Stimulated activated effector memory CD8-positive, alpha-beta T cell treated with anti-CD3 and anti-CD28 coated beads, Interleukin-12 subunit alpha, Interleukin-12 subunit beta, amount 100 ng/mL, for 72 hours (primary cell): ENCODE measurements at regions not wholly inside any gene's neighbourhood (a gene's known extent, or its start where the extent isn't known, plus 50 kb on each side); places are given as distances from the start of the nearest gene placed in this dataset.
"Not testable (repeated sequence)": the region's sequence is repeated elsewhere in the genome, so short reads cannot be mapped to it uniquely, and the experiment has no call there.

Experiments
- ATAC-seq: fragments of 150-1000 bp; cut with Tn5 transposase; 2 replicates; pipeline ENCODE4 v1.10.0; 2021
- DNase-seq, 2 donors: peaks; one replicate each; pipeline ENCODE4 v3.0.0; 2021 to 2022; ENCODE audit warnings: low spot score in 2 of 2
- H3K27ac Mint-ChIP-seq: one replicate; pipeline ENCODE4 v1.8.0; 2022; ENCODE audit warnings: mild to moderate bottlenecking, mixed read lengths
- H3K36me3 Mint-ChIP-seq: one replicate; pipeline ENCODE4 v1.8.0; 2022; ENCODE audit warnings: mild to moderate bottlenecking, mixed read lengths
- H3K4me1 Mint-ChIP-seq: one replicate; pipeline ENCODE4 v1.8.0; 2022; ENCODE audit warnings: mixed read lengths
- H3K4me3 Mint-ChIP-seq: one replicate; pipeline ENCODE4 v1.8.0; 2022; ENCODE audit warnings: mild to moderate bottlenecking, mixed read lengths
- H3K9me3 Mint-ChIP-seq: one replicate; pipeline ENCODE4 v1.8.0; 2022; ENCODE audit warnings: mixed read lengths

- DNase-seq (no peak), ATAC-seq (no peak)
- Mint-ChIP-seq H3K27ac (no peak overlapping the region), H3K4me3 (no peak overlapping the region), H3K4me1 (no peaks in the 10 kb centered on the region), H3K36me3 (no peaks in the 10 kb centered on the region), H3K9me3 (no peaks in the 10 kb centered on the region)
Observed at GRCh38 chr20:48331518-48332286, 496.1 kb downstream of the PREX1 start.

- Mint-ChIP-seq H3K9me3 (no peaks in the 10 kb centered on the region), H3K27ac (no peak overlapping the region), H3K4me3 (no peak overlapping the region), H3K4me1 (no peaks in the 10 kb centered on the region), H3K36me3 (no peaks in the 10 kb centered on the region)
- DNase-seq (no peak), ATAC-seq (no peak)
Observed at GRCh38 chr20:48329676-48330664, 497.8 kb downstream of the PREX1 start.

DNA sequence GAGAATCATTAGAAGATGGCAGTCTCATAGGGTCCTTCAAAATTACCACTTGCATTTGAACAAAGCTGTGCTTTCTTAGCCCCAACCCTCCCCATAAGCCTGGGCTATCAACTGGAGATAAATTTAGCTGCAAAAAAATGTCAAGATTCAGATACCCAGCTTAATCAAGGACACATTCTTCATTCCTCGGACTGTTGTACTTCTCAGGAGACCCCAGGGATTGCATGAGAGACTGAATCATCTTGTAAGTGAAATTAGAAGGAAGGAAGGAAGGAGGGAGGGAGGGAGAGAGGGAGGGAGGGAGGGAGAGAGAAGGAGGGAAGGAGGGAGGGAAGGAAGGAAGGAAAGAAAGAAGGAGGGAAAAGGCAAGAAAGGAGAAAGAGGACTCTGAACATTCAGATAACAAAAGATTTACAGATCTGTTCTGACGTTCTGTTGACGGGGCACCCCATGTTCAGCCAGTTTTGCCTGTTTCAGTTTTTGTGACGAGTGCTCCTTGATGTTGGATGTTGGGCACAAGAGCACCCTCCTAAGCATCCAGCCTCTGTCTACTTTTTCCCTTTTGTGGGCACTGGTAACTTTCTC lies 498.7 kb downstream of the PREX1 start:
- Mint-ChIP-seq H3K4me3 (no peak overlapping the region), H3K36me3 (no peaks in the 10 kb centered on the region), H3K9me3 (no peaks in the 10 kb centered on the region), H3K4me1 (no peaks in the 10 kb centered on the region), H3K27ac (no peak overlapping the region)
- ATAC-seq (no peak), DNase-seq (no peak)

DNA sequence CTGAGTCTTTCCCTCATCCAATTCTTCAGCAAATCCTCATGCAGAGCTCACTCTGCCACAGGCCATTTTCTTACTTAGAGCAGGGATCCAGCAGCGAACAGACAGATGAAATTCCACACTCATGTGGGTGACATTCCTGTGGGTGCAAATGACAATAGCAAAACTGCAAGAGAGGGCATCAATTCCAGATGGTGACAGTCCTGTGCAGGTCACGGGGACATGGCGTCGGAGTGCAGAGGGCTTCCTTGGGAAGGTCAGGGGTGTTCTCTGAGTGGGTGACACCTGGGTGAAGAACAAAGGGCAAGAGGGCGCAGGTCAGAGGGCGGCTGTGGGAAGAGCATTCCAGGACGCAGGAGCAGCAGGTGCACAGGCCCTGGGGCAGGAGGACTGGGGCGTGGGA lies 500.0 kb downstream of the PREX1 start:
- not testable (repeated sequence) for H3K4me1 Mint-ChIP-seq, H3K9me3 Mint-ChIP-seq, H3K4me3 Mint-ChIP-seq, H3K36me3 Mint-ChIP-seq, ATAC-seq, H3K27ac Mint-ChIP-seq, DNase-seq

GRCh38 chr20:48326868-48327267 lies 500.9 kb downstream of the PREX1 start:
- H3K4me1 Mint-ChIP-seq, result no peaks in the 10 kb centered on the region
- no peak overlapping the region for H3K27ac Mint-ChIP-seq
- no peaks in the 10 kb centered on the region for H3K9me3 Mint-ChIP-seq
- no peak overlapping the region for H3K4me3 Mint-ChIP-seq
- no peaks in the 10 kb centered on the region for H3K36me3 Mint-ChIP-seq
- ATAC-seq (no peak), DNase-seq (no peak)

DNA sequence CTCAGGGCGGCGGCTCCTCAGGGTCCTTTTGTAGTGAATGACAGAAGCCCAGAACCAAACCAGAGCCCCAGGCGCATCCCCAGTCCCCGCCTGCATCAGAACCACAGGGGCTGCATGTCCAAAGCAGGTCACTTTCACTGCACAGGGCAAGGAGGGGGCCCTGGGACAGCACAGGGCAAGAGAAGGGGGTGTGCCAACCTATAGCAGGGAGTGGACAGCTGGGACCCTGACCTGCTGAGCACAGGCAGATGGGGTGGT lies 501.4 kb downstream of the PREX1 start:
- Mint-ChIP-seq H3K9me3 (no peaks in the 10 kb centered on the region), H3K27ac (no peak overlapping the region), H3K4me1 (no peaks in the 10 kb centered on the region), H3K36me3 (no peaks in the 10 kb centered on the region), H3K4me3 (no peak overlapping the region)
- DNase-seq, result no peak
- ATAC-seq, result no peak

- Mint-ChIP-seq H3K36me3 (no peaks in the 10 kb centered on the region), H3K4me3 (no peak overlapping the region), H3K9me3 (no peaks in the 10 kb centered on the region), H3K27ac (no peak overlapping the region), H3K4me1 (no peaks in the 10 kb centered on the region)
- ATAC-seq, result no peak
- no peak for DNase-seq
Observed at GRCh38 chr20:48325656-48326433, 502.0 kb downstream of the PREX1 start.

DNA sequence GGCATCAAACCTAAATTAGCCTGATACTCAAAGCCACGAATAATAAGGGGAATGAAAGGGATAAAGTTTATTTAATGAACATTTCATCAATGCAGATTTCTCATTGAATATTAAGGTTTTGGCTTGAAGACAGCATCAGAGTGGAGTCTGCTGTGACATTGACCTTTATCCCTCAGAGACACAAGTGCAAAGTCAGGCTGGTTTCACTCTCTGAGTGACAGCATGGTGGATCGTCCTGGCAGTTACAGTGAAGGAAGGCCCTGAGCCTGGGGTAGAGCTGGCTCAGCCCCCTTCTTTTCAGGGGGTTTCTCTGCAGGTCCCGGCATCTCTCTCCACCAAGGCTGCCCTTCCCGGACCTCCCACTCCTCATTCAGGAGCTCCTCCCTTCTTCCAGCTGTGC lies 503.1 kb downstream of the PREX1 start:
- H3K36me3 Mint-ChIP-seq, result no peaks in the 10 kb centered on the region
- no peak overlapping the region for H3K27ac Mint-ChIP-seq
- H3K4me3 Mint-ChIP-seq, result no peak overlapping the region
- H3K9me3 Mint-ChIP-seq, result no peaks in the 10 kb centered on the region
- DNase-seq (no peak), ATAC-seq (no peak)
- no peaks in the 10 kb centered on the region for H3K4me1 Mint-ChIP-seq

- ATAC-seq (no peak), DNase-seq (no peak)
- Mint-ChIP-seq H3K36me3 (no peaks in the 10 kb centered on the region), H3K9me3 (no peaks in the 10 kb centered on the region), H3K4me1 (no peaks in the 10 kb centered on the region), H3K27ac (no peak overlapping the region), H3K4me3 (no peak overlapping the region)
Observed at GRCh38 chr20:48321271-48321670, 506.5 kb downstream of the PREX1 start.

GRCh38 chr20:48319943-48320584 lies 507.7 kb downstream of the PREX1 start:
- ATAC-seq, result no peak
- H3K9me3 Mint-ChIP-seq, result no peaks in the 10 kb centered on the region
- no peak overlapping the region for H3K27ac Mint-ChIP-seq
- no peak overlapping the region for H3K4me3 Mint-ChIP-seq
- no peaks in the 10 kb centered on the region for H3K4me1 Mint-ChIP-seq
- no peaks in the 10 kb centered on the region for H3K36me3 Mint-ChIP-seq
- no peak for DNase-seq

- no peak overlapping the region for H3K4me3 Mint-ChIP-seq
- no peaks in the 10 kb centered on the region for H3K4me1 Mint-ChIP-seq
- no peak overlapping the region for H3K27ac Mint-ChIP-seq
- no peaks in the 10 kb centered on the region for H3K36me3 Mint-ChIP-seq
- DNase-seq (no peak), ATAC-seq (no peak)
- no peaks in the 10 kb centered on the region for H3K9me3 Mint-ChIP-seq
Observed at GRCh38 chr20:48317578-48317977, 510.2 kb downstream of the PREX1 start.

DNA sequence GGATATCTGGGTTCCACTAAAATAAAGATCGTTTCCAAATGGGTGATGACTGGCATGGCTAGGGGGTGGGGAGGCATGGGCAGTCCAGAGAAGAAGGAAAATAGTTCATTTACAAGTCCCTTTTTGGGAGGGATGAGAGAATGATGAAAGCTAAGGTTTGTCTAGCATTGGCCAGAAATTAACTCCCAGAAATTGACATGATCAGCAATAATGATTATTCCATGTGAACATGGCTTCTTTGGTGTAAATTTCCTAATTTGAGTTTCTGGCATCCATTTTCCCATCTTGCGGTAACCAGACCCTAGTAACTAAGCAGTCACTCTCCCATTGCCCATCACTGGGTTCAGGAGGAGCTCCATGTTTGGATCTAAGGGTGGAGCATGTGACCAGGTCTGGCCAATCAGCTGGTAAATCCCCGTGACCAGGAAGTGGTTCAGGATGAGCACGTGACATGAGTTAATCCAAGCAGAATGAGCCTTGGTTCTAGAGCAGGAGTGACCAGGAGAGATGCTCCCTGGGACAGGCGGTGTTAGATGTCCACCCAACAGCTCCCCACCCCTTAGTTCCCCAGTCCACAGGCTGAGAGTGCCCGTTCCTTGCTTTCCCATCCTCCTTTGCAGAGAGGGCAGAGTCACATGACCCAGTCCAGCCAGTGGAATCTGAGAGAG lies 512.7 kb downstream of the PREX1 start:
- H3K4me1 Mint-ChIP-seq, result no peaks in the 10 kb centered on the region
- H3K36me3 Mint-ChIP-seq, result no peaks in the 10 kb centered on the region
- no peaks in the 10 kb centered on the region for H3K9me3 Mint-ChIP-seq
- DNase-seq, result no peak
- H3K27ac Mint-ChIP-seq, result no peak overlapping the region
- ATAC-seq, result no peak
- H3K4me3 Mint-ChIP-seq, result no peak overlapping the region

DNA sequence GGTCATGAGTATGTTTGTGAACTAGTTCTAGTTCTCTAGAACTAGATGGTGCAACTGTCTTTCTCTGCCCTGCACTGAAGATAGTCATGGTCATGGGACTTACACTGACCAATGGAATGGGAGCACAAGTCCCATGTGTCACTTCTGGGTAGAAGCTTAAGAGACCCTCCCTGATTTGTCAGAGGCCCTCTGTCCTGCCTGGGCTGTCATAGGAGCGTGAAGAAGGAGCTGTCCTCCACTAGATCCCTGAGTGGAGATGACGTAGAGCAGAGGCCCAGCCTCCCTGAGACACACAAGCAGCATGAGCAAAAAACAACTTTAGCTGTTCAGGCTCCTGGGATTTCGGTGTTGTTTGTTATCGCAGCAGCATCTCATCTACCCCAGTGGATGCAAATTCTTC lies 514.5 kb downstream of the PREX1 start:
- Mint-ChIP-seq H3K9me3 (no peaks in the 10 kb centered on the region), H3K4me3 (no peak overlapping the region), H3K27ac (no peak overlapping the region), H3K4me1 (no peaks in the 10 kb centered on the region), H3K36me3 (no peaks in the 10 kb centered on the region)
- DNase-seq (no peak), ATAC-seq (no peak)

- no peaks in the 10 kb centered on the region for H3K36me3 Mint-ChIP-seq
- H3K27ac Mint-ChIP-seq, result no peak overlapping the region
- no peaks in the 10 kb centered on the region for H3K9me3 Mint-ChIP-seq
- DNase-seq (no peak), ATAC-seq (no peak)
- no peak overlapping the region for H3K4me3 Mint-ChIP-seq
- no peaks in the 10 kb centered on the region for H3K4me1 Mint-ChIP-seq
Observed at GRCh38 chr20:48311956-48312355, 515.8 kb downstream of the PREX1 start.
